ENCODE measurements at regions not wholly inside any gene's neighbourhood (a gene's known extent, or its start where the extent isn't known, plus 50 kb on each side); places are given as distances from the start of the nearest gene placed in this dataset.

GRCh38 chr13:76750126-76750525, 136.1 kb downstream of the KCTD12 start:
- DNase-seq (ENCODE audit: low spot score), result no peak

- peak; percentile 41 for DNase-seq (ENCODE audit: low spot score)
Measured at GRCh38 chr13:76745261-76746200, 140.7 kb downstream of the KCTD12 start.

- DNase-seq (ENCODE audit: low spot score), result no peak
Measured at GRCh38 chr13:76741624-76742023, 144.6 kb downstream of the KCTD12 start.

DNA sequence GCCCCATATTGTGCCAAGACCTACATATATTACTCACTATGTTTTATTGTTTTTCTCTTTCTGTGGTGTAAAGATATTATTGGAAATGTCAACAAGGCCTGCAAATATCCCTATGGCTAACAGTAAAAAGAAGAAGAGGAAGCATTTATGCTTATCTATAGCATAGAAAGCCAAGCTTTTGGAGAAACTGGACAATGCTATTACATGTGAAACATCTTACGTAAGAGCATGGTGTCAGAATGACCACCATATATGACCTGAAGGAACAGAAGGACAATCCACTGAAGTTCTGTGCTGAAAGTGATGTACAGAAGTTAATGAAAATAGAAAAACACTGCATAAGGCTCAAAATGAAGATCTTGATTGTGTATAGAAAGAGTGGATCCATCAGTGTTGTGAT, 145.2 kb downstream of the KCTD12 start:
- no peak for DNase-seq (ENCODE audit: low spot score)

DNA sequence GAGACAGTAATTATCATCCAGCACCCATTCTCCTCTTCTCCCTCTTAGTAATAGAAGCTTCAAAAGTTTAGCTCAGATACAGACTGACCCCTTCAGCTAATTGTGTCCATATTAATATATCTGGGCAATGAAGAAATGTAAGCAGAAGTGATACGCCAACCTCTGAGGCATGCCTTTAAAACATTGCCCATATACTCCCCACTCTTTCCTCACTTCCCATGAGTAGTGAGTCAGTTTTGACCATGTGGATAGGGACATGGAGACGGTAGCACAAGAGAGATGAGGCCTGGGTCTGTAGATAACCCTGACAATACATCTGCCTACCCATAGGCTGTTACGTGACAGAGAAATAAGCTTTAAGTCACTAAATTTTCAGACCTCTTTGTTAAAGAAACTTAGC, 147.6 kb downstream of the KCTD12 start:
- no peak for DNase-seq (ENCODE audit: low spot score)

DNA sequence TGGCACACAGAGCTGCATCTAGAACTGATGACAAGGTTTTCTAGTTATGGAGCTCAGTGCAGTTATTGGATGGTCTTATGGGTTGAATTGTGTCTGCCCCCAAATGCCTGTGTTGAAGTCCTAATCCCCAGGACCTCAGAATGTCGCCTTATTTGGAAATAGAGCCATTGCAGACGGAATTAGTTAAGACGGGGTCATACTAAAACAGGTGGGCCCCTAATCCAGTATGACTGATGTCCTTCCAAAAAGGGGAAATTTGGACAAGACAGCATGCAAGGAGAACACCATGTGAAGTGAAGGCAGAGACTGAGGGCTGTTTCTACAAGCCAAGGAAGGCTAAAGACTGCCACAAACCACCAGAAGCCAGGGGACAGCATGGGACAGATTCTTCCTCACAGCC, 148.7 kb downstream of the KCTD12 start:
- DNase-seq (ENCODE audit: low spot score), result no peak

GRCh38 chr13:76735641-76736040, 150.6 kb downstream of the KCTD12 start:
- DNase-seq (ENCODE audit: low spot score), result no peak

GRCh38 chr13:76733671-76734070, 152.5 kb downstream of the KCTD12 start:
- no peak for DNase-seq (ENCODE audit: low spot score)

GRCh38 chr13:76732367-76732766, 153.8 kb downstream of the KCTD12 start:
- no peak for DNase-seq (ENCODE audit: low spot score)

- DNase-seq (ENCODE audit: low spot score), result no peak
Measured at GRCh38 chr13:76730220-76730619, 156.0 kb downstream of the KCTD12 start.

DNA sequence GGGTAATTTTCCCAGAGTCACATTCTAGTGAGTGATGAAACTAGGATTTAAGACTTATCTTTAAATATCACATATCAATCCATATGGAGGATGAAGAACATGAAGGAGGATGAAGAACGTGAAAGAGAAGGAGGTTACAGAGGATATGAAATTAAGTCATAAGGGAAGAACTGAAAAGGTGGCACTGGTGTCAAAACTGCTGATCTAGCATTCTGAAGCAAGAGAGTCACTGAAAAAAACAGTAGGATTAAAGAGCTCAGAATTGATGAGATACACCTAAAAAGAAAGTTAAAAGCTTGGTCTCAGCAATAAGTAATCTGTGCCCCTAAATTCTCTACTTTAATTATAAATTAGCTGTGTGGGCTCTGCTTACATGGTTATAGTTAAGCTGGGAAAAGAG, 156.5 kb downstream of the KCTD12 start:
- no peak for DNase-seq (ENCODE audit: low spot score)

GRCh38 chr13:76725896-76726295, 160.3 kb downstream of the KCTD12 start:
- DNase-seq (ENCODE audit: low spot score), result no peak

GRCh38 chr13:76725211-76725610, 161.0 kb downstream of the KCTD12 start:
- no peak for DNase-seq (ENCODE audit: low spot score)

GRCh38 chr13:76724421-76724820, 161.8 kb downstream of the KCTD12 start:
- DNase-seq (ENCODE audit: low spot score), result no peak

- DNase-seq (ENCODE audit: low spot score), result peak; percentile 19
Measured at GRCh38 chr13:76723551-76724232, 162.5 kb downstream of the KCTD12 start.

GRCh38 chr13:76722782-76723181, 163.4 kb downstream of the KCTD12 start:
- DNase-seq (ENCODE audit: low spot score), result no peak

- DNase-seq (ENCODE audit: low spot score), result no peak
Measured at GRCh38 chr13:76720821-76721220, 165.4 kb downstream of the KCTD12 start.

- no peak for DNase-seq (ENCODE audit: low spot score)
Measured at GRCh38 chr13:76720416-76720815, 165.8 kb downstream of the KCTD12 start.

GRCh38 chr13:76719955-76720354, 166.2 kb downstream of the KCTD12 start:
- no peak for DNase-seq (ENCODE audit: low spot score)

- no peak for DNase-seq (ENCODE audit: low spot score)
Measured at GRCh38 chr13:76717092-76717491, 169.1 kb downstream of the KCTD12 start.

- DNase-seq (ENCODE audit: low spot score), result no peak
Measured at GRCh38 chr13:76715621-76716020, 170.6 kb downstream of the KCTD12 start.

DNA sequence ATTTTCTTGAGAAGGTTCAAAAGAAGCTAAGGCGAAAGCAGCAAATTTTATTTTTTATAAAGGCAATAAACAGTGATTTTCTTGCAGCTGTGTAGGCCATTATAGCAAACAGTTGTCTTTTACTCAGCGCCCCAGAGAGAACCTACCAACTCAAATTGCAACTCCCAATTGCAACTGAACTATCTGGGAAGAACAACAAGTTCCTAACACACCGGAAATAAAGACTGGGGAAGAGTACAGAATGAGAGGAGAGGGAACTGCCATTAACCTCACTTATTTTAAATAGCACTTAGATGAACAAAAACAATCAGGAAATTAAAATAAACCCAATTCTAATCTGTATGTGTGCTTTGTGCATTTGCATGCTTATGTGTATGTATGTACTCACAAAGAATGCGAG, 171.1 kb downstream of the KCTD12 start:
- no peak for DNase-seq (ENCODE audit: low spot score)

DNA sequence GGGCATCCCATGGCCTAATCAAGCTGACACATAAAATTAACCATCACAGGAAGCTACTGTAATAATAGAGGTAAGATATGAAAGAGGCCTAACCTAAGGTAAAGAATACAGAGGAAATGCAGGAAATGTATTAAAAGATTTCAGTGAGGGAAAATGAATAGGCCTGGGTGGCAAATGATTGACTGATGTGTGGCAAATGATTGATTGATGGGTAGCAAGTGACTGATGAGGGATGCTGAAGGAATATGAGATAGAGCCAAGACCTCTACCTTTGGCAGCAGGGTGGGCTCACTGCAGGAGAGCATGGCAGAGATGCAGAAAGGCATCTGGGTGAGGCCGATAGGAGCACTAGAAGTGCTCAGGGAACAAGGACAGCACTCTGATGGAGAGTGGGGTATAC, 172.9 kb downstream of the KCTD12 start:
- DNase-seq (ENCODE audit: low spot score), result no peak

All from putamen (tissue), 1 donor.